ENCODE measurements at regions not wholly inside any gene's neighbourhood (a gene's known extent, or its start where the extent isn't known, plus 50 kb on each side); places are given as distances from the start of the nearest gene placed in this dataset.

DNA sequence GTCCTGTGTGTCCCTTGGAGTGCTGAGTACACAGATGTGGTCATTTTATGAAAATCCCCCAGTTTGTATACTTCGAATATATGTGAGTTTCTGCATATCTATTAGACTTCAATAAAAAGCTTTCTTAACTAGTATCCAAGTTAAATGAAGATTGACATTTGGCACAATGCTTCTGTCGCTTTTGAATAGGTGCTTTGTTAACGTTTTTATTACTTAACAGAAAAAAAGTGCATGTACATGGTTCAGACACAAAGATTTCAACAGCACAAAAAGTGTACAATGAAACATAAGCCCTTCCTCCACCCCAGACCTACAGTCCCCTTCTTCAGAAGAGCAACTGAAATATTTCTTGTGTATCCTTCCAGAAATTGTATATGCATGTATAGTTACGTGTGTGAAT is 427.4 kb upstream of the PROK2 start:
- ChIA-PET POLR2A (ENCODE audit: low non-redundant PET) (no interaction called here), CTCF (no interaction called here)
- no peaks in the 10 kb centered on the region for H3K27me3 ChIP-seq (replicated peaks; ENCODE audit: insufficient read depth, low read depth, low read length, poor library complexity)
- intact Hi-C loops (cut with micrococcal nuclease; ENCODE audit: unreplicated experiment): no loop called here
- no peak overlapping the region for H3K27ac ChIP-seq (ENCODE audit: low read depth, low read length, poor library complexity, severe bottlenecking)
- H3K9me3 ChIP-seq (ENCODE audit: low read depth, low read length, poor library complexity, severe bottlenecking): no peaks in the 10 kb centered on the region
- no peak for DNase-seq (ENCODE audit: low spot score)
- TF ChIP-seq, protein P1, sequence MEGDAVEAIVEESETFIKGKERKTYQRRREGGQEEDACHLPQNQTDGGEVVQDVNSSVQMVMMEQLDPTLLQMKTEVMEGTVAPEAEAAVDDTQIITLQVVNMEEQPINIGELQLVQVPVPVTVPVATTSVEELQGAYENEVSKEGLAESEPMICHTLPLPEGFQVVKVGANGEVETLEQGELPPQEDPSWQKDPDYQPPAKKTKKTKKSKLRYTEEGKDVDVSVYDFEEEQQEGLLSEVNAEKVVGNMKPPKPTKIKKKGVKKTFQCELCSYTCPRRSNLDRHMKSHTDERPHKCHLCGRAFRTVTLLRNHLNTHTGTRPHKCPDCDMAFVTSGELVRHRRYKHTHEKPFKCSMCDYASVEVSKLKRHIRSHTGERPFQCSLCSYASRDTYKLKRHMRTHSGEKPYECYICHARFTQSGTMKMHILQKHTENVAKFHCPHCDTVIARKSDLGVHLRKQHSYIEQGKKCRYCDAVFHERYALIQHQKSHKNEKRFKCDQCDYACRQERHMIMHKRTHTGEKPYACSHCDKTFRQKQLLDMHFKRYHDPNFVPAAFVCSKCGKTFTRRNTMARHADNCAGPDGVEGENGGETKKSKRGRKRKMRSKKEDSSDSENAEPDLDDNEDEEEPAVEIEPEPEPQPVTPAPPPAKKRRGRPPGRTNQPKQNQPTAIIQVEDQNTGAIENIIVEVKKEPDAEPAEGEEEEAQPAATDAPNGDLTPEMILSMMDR (conservative IDR thresholded peaks at IDR 0.05; ENCODE audit: low read depth, low read length): no peak
- no peak for TF ChIP-seq EZH2 (IDR thresholded peaks at IDR 0.05; ENCODE audit: borderline replicate concordance, low read depth, low read length, poor library complexity, severe bottlenecking)
- H3K36me3 ChIP-seq (ENCODE audit: insufficient read depth, low read length, poor library complexity, severe bottlenecking): no peaks in the 10 kb centered on the region
- BruUV-seq (replicated peaks): no TSS peak
- H3K4me3 ChIP-seq (ENCODE audit: low read depth, low read length, poor library complexity, severe bottlenecking): no peak overlapping the region
- no peaks in the 10 kb centered on the region for H3K4me1 ChIP-seq (ENCODE audit: insufficient read depth, low read length, poor library complexity, severe bottlenecking)

- H3K9me3 ChIP-seq (ENCODE audit: low read depth, low read length, poor library complexity, severe bottlenecking): no peaks in the 10 kb centered on the region
- BruUV-seq (replicated peaks): no TSS peak
- no peaks in the 10 kb centered on the region for H3K4me1 ChIP-seq (ENCODE audit: insufficient read depth, low read length, poor library complexity, severe bottlenecking)
- DNase-seq (ENCODE audit: low spot score): no peak
- TF ChIP-seq EZH2 (IDR thresholded peaks at IDR 0.05; ENCODE audit: borderline replicate concordance, low read depth, low read length, poor library complexity, severe bottlenecking): no peak
- TF ChIP-seq, protein P1 (conservative IDR thresholded peaks at IDR 0.05; ENCODE audit: low read depth, low read length): no peak
- H3K27me3 ChIP-seq (replicated peaks; ENCODE audit: insufficient read depth, low read depth, low read length, poor library complexity): no peaks in the 10 kb centered on the region
- intact Hi-C loops (cut with micrococcal nuclease; ENCODE audit: unreplicated experiment): no loop called here
- no peaks in the 10 kb centered on the region for H3K36me3 ChIP-seq (ENCODE audit: insufficient read depth, low read length, poor library complexity, severe bottlenecking)
- no peak overlapping the region for H3K27ac ChIP-seq (ENCODE audit: low read depth, low read length, poor library complexity, severe bottlenecking)
- no peak overlapping the region for H3K4me3 ChIP-seq (ENCODE audit: low read depth, low read length, poor library complexity, severe bottlenecking)
- CTCF ChIA-PET: no interaction called here
- POLR2A ChIA-PET (ENCODE audit: low non-redundant PET): no interaction called here
Measured at GRCh38 chr3:72210261-72210660, 425.3 kb upstream of the PROK2 start.

DNA sequence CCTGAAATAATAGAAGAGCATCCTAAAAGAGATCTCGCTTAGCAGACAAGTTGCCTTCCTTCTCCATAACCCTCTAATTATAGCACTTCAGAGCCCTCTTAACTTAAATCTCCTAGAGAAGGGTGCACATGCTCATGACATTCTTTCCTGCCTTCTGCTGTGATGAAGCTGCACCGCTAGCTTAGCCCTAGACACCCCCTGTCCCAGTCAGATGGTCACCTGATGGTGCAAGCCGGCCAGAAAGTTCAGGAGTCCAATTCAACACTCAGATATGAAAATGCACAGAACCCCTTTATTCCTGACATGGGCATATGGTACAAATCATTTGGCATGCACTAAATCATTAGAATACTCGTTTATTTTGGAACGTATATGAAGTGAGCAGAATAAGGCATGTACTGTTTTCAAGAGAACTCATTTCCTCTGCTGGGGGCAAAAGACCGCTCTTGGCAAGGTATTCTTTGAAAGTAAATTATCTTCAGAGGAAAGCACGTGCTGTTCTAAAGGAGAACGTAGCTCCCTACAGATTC is 420.4 kb upstream of the PROK2 start:
- POLR2A ChIA-PET (ENCODE audit: low non-redundant PET): no interaction called here
- intact Hi-C loops (cut with micrococcal nuclease; ENCODE audit: unreplicated experiment): no loop called here

More for the DNA sequence above, 420.4 kb upstream of the PROK2 start:
- H3K4me1 ChIP-seq (ENCODE audit: insufficient read depth, low read length, poor library complexity, severe bottlenecking): no peaks in the 10 kb centered on the region
- H3K4me3 ChIP-seq (ENCODE audit: low read depth, low read length, poor library complexity, severe bottlenecking): no peak overlapping the region
- no TSS peak for BruUV-seq (replicated peaks)
- no peaks in the 10 kb centered on the region for H3K9me3 ChIP-seq (ENCODE audit: low read depth, low read length, poor library complexity, severe bottlenecking)
- CTCF ChIA-PET: interaction anchor here (0.6 kb wide), 1 partner anchor 327 kb away, joined by 3 read pairs; no protein-coding TSS in a partner anchor
- DNase-seq (ENCODE audit: low spot score): no peak
- TF ChIP-seq, protein P1 (conservative IDR thresholded peaks at IDR 0.05; ENCODE audit: low read depth, low read length): no peak
- TF ChIP-seq EZH2 (IDR thresholded peaks at IDR 0.05; ENCODE audit: borderline replicate concordance, low read depth, low read length, poor library complexity, severe bottlenecking): no peak
- H3K36me3 ChIP-seq (ENCODE audit: insufficient read depth, low read length, poor library complexity, severe bottlenecking): no peaks in the 10 kb centered on the region
- H3K27ac ChIP-seq (ENCODE audit: low read depth, low read length, poor library complexity, severe bottlenecking): no peak overlapping the region
- H3K27me3 ChIP-seq (replicated peaks; ENCODE audit: insufficient read depth, low read depth, low read length, poor library complexity): no peaks in the 10 kb centered on the region
